Psoas muscle (tissue), 7 donors: ENCODE measurements at regions not wholly inside any gene's neighbourhood (a gene's known extent, or its start where the extent isn't known, plus 50 kb on each side); places are given as distances from the start of the nearest gene placed in this dataset.
"Not testable (repeated sequence)": the region's sequence is repeated elsewhere in the genome, so short reads cannot be mapped to it uniquely, and the experiment has no call there.

Source experiments
- ATAC-seq, 4 donors: fragments of 200-7000 bp; cut with Tn5 transposase; one replicate each; pipeline ENCODE4 v1.9.1; 2020; ENCODE audit warnings: moderate library complexity in 3 of 4, mild to moderate bottlenecking in 2 of 4
- DNase-seq, 2 donors: peaks; one replicate each; pipeline ENCODE4 v3.0.0-alpha.2; 2020
- H3K27ac ChIP-seq: fragments of 200-600 bp; one replicate; pipeline ENCODE4 v1.8.0; 2022
- H3K27me3 ChIP-seq, 3 donors: fragments of 200-600 bp in 1 of 3; one replicate each; pipeline versions ENCODE4 v1.6.1 to v1.8.0; 2013 to 2022; ENCODE audit warnings: low read length in 2 of 3, mild to moderate bottlenecking in 2 of 3, moderate library complexity in 1 of 3; ENCODE audit not compliant: insufficient read depth in 3 of 3
- H3K36me3 ChIP-seq, 2 donors: fragments of 200-600 bp in 1 of 2; one replicate each; pipeline versions ENCODE4 v1.6.1 to v1.8.0; 2013 to 2022; ENCODE audit warnings: low read depth in 1 of 2, mild to moderate bottlenecking in 1 of 2, moderate library complexity in 1 of 2; ENCODE audit not compliant: insufficient read depth in 1 of 2
- H3K4me1 ChIP-seq: fragments of 200-600 bp; one replicate; pipeline ENCODE4 v1.8.0; 2022
- H3K4me3 ChIP-seq: fragments of 200-600 bp; one replicate; pipeline ENCODE4 v1.8.0; 2022; ENCODE audit warnings: mild to moderate bottlenecking
- H3K9me3 ChIP-seq: fragments of 200-600 bp; one replicate; pipeline ENCODE4 v1.8.0; 2022
- CTCF ChIP-seq: fragments of 200-600 bp; IDR thresholded peaks from one replicate; pipeline ENCODE4 v1.8.0; 2022; ENCODE audit warnings: antibody characterized with exemption
- WGBS, 3 donors: extraction: QIAGEN DNeasy Blood & Tissue Kit; methylation state at CpG; one replicate each; pipeline versions ENCODE4 v1.1.6 to v1.1.7; 2013; 5-methylcytosine and 5-hydroxymethylcytosine counted together
- intact Hi-C, 2 donors: fragments of 100-400 bp; cut with DNase I; formaldehyde crosslinking; loops; one replicate each; pipeline versions ENCODE4 v1.11.0 to v1.14.2; 2022
- donor health status: healthy with polysubstance abuse.
- donor health status: DM: no; HTN: no; CAD: no; lungs with moderate emphysema.
- donor health status: Bipolar disorder and iron deficiency.
- donor health status: healthy.
- donor health status: DM: yes; HTN: yes; CAD: no.
- donor health status: DM: no; HTN: no; CAD: no.
- donor health status: DM: yes; HTN: yes; CAD: no.

DNA sequence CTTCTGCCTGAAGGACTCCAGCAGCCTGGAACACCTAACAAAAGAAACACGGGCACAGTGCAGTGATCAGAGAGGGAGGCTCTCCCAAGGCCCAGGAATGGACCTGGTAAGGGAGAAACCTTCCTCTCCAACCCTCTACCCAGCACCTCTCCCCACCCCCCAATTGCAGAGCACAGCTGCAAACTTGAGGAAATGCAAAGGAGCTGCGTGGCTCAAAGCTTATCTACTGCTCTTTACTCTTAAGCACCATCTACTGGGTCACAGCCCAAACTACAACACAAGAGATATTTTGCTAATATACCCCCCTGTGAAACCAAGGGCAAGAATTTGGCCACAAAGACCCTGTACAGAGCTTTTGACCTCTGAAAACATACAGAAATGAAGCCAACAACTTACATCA, 328.3 kb downstream of the OXSM start:
- no peaks in the 10 kb centered on the region for H3K27me3 ChIP-seq
- intact Hi-C loops, result loop anchor here (5.0 to 10.0 kb wide), 4 partner anchors 213 to 453 kb away; partner anchors contain the start of gene TOP2B (in 1 of the 2)
- DNase-seq, result no peak
- no peaks in the 10 kb centered on the region for H3K4me1 ChIP-seq
- peak; percentile 52 for TF ChIP-seq CTCF
- H3K27ac ChIP-seq, result no peak overlapping the region
- H3K4me3 ChIP-seq, result no peak overlapping the region
- ATAC-seq, result peak; percentile 28 to 88 (median 66)
- no peaks in the 10 kb centered on the region for H3K36me3 ChIP-seq
- no peaks in the 10 kb centered on the region for H3K9me3 ChIP-seq
- WGBS, 3 donors, result 48 to 58% (median 53%) methylated on average over 2 of the region's 2 CpGs

- intact Hi-C loops, result no loop called here
- Histone ChIP-seq H3K27ac (no peak overlapping the region), H3K4me1 (no peaks in the 10 kb centered on the region), H3K36me3 (no peaks in the 10 kb centered on the region), H3K4me3 (no peak overlapping the region), H3K27me3 (no peaks in the 10 kb centered on the region), H3K9me3 (no peaks in the 10 kb centered on the region)
- ATAC-seq, result no peak
- no peak for DNase-seq
- no peak for TF ChIP-seq CTCF
Observed at GRCh38 chr3:26132942-26133341, 343.1 kb downstream of the OXSM start.

- no peak overlapping the region for H3K27ac ChIP-seq
- no peaks in the 10 kb centered on the region for H3K4me1 ChIP-seq
- WGBS, 3 donors, result 62 to 82% (median 70%) methylated on average over 1 of the region's 1 CpG
- intact Hi-C loops, result no loop called here
- no peak for TF ChIP-seq CTCF
- H3K36me3 ChIP-seq, result no peaks in the 10 kb centered on the region
- no peaks in the 10 kb centered on the region for H3K27me3 ChIP-seq
- DNase-seq (no peak), ATAC-seq (no peak)
- peaks cover 10% of the 10 kb centered on the region for H3K9me3 ChIP-seq
- no peak overlapping the region for H3K4me3 ChIP-seq
Observed at GRCh38 chr3:26141296-26141695, 351.4 kb downstream of the OXSM start.

- Histone ChIP-seq H3K27me3 (no peaks in the 10 kb centered on the region), H3K4me1 (no peaks in the 10 kb centered on the region), H3K36me3 (no peaks in the 10 kb centered on the region), H3K27ac (no peak overlapping the region), H3K9me3 (no peaks in the 10 kb centered on the region), H3K4me3 (no peak overlapping the region)
- no peak for ATAC-seq
- TF ChIP-seq CTCF, result no peak
- no peak for DNase-seq
- WGBS, 3 donors, result 52 to 65% (median 62%) methylated on average over 3 of the region's 3 CpGs
- intact Hi-C loops, result no loop called here
Observed at GRCh38 chr3:26145769-26146168, 355.9 kb downstream of the OXSM start.

DNA sequence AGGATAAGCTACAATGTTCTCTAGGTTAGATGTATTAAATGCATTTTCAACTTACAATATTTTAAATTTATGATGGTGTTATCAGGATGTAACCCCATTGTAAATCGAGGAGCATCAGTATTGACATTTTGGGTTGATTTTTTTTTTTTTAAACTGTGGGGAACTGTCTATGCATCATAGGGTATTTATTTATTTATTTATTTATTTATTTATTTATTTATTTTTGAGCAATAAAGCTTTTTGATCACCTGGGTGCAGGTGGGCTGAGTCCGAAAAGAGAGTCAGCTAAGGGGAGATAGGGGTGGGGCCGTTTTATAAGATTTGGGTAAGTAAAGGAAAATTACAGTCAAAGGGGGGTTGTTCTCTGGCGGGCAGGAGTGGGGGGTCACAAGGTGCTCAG, 367.5 kb downstream of the OXSM start:
- H3K36me3 ChIP-seq, ATAC-seq, intact Hi-C loops, DNase-seq, H3K9me3 ChIP-seq, H3K4me3 ChIP-seq, H3K27ac ChIP-seq, H3K27me3 ChIP-seq, H3K4me1 ChIP-seq: not testable (repeated sequence)
- WGBS, 3 donors, result 93 to 98% (median 96%) methylated on average over 4 of the region's 4 CpGs
